K562 (cell line): ENCODE measurements at regions not wholly inside any gene's neighbourhood (a gene's known extent, or its start where the extent isn't known, plus 50 kb on each side); places are given as distances from the start of the nearest gene placed in this dataset.

ENCODE experiments used
- ATAC-seq: fragments of 200-7000 bp; cut with Tn5 transposase; 3 replicates; pipeline ENCODE4 v1.9.1; 2020; ENCODE audit warnings: moderate library complexity
- BruUV-seq: library from RNA; stranded (reverse); fragments of 400-500 nt; replicated peaks from 2 replicates; lab custom pipeline; 2021; lab: Mats Ljungman, UMichigan
- CTCF ChIA-PET: fragments of 300-600 bp; formaldehyde crosslinking; extraction: SDS; loops from one replicate; lab custom pipeline; 2021; ENCODE audit warnings: low intra/inter-chr PET ratio; lab: Yijun Ruan, JAX
- POLR2A ChIA-PET: fragments of 300-600, 350-650 bp; sonication (Branson Sonifier 250); formaldehyde crosslinking; extraction: SDS; loops from one replicate; lab custom pipeline; 2021; ENCODE audit warnings: antibody characterized with exemption, inconsistent platforms; lab: Yijun Ruan, JAX
- DNase-seq, 4 experiments: peaks; one replicate each; pipeline versions ENCODE4 v3.0.0 to v3.0.0-alpha.2; 2011 to 2018; ENCODE audit warnings: low spot score in 3 of 4, mixed read lengths in 3 of 4; ENCODE audit errors: extremely low read depth in 1 of 4
- FAIRE-seq: peaks from 2 replicates; lab custom pipeline; 2011; peaks lifted over from hg19 to GRCh38; lab: Jason Lieb, UNC
- H2AFZ ChIP-seq: 2 replicates; pipeline ENCODE4 v1.6.0; 2011; ENCODE audit warnings: low read depth, low read length, control low read depth, inconsistent platforms
- H3K27ac ChIP-seq: fragments of 200-600 bp; 3 replicates; pipeline ENCODE4 v1.8.0; 2011; ENCODE audit warnings: low read depth, mild to moderate bottlenecking, control low read depth, inconsistent platforms, low read length, moderate library complexity, mixed read lengths; ENCODE audit errors: extremely low read depth
- H3K27me3 ChIP-seq, 2 experiments: fragments of 300-600 bp in 1 of 2; 2 replicates in 1 of 2; 3 replicates in 1 of 2; pipeline versions ENCODE4 v1.6.0 to v1.8.0; 2011; ENCODE audit warnings: inconsistent platforms in 2 of 2, low read length in 2 of 2, mild to moderate bottlenecking in 1 of 2, mixed read lengths in 1 of 2, moderate library complexity in 1 of 2; ENCODE audit not compliant: control insufficient read depth in 2 of 2, insufficient read depth in 2 of 2
- H3K36me3 ChIP-seq: fragments of 300-600 bp; 3 replicates; pipeline ENCODE4 v1.8.0; 2011; ENCODE audit warnings: mild to moderate bottlenecking, low read length, inconsistent platforms; ENCODE audit not compliant: control insufficient read depth, insufficient read depth
- H3K4me1 ChIP-seq, 2 experiments: fragments of 200-600 bp in 1 of 2; replicated peaks in 1 of 2; 2 replicates in 1 of 2; 3 replicates in 1 of 2; pipeline versions ENCODE4 v1.5.1 to v1.8.0; 2011; ENCODE audit warnings: inconsistent platforms in 2 of 2, low read length in 2 of 2, mild to moderate bottlenecking in 1 of 2, mixed read lengths in 1 of 2, moderate library complexity in 1 of 2; ENCODE audit not compliant: control insufficient read depth in 2 of 2, insufficient read depth in 2 of 2
- H3K4me2 ChIP-seq: 2 replicates; pipeline ENCODE4 v1.6.1; 2011; ENCODE audit warnings: low read length, control low read depth, inconsistent platforms, mixed read lengths; ENCODE audit not compliant: insufficient read depth
- H3K4me3 ChIP-seq: fragments of 200-600 bp; sonication (generic), shearing (Covaris generic); 2 replicates; pipeline ENCODE4 v1.5.1; 2016; ENCODE audit warnings: control low read depth, inconsistent platforms
- H3K79me2 ChIP-seq: fragments of 200-600 bp; 3 replicates; pipeline ENCODE4 v1.8.0; 2011; ENCODE audit warnings: low read length, inconsistent platforms; ENCODE audit not compliant: control insufficient read depth, insufficient read depth
- H3K9ac ChIP-seq, 2 experiments: 2 replicates each; pipeline versions ENCODE4 v1.6.0 to v1.6.1; 2011; ENCODE audit warnings: low read depth in 2 of 2, low read length in 2 of 2, control low read depth in 1 of 2, inconsistent platforms in 1 of 2, mild to moderate bottlenecking in 1 of 2, mixed read lengths in 1 of 2; ENCODE audit not compliant: insufficient read depth in 1 of 2
- H3K9me1 ChIP-seq: one replicate; pipeline ENCODE4 v1.6.0; 2011; ENCODE audit warnings: inconsistent platforms, mild to moderate bottlenecking, low read length, moderate library complexity; ENCODE audit not compliant: control insufficient read depth, insufficient read depth
- H3K9me3 ChIP-seq: replicated peaks from 2 replicates; pipeline ENCODE4 v1.5.1; 2011; ENCODE audit warnings: low read depth, low read length, inconsistent platforms; ENCODE audit not compliant: control insufficient read depth, insufficient read depth
- H4K20me1 ChIP-seq: replicated peaks from 2 replicates; pipeline ENCODE4 v1.6.1; 2011; ENCODE audit warnings: low read length, inconsistent platforms, mixed read lengths; ENCODE audit not compliant: control insufficient read depth, insufficient read depth
- CREB1 ChIP-seq, 2 experiments: sonication (generic) in 1 of 2; formaldehyde crosslinking in 1 of 2; IDR thresholded peaks; 2 replicates each; pipeline versions ENCODE4 v1.6.1 to v1.8.0; 2012 to 2022; ENCODE audit warnings: inconsistent platforms in 1 of 2, mild to moderate bottlenecking in 1 of 2, missing genetic modification reagents in 1 of 2, moderate library complexity in 1 of 2
- FOXA3 ChIP-seq, 2 experiments: fragments of 450-650 bp in 1 of 2; sonication (generic) in 1 of 2; formaldehyde crosslinking; IDR thresholded peaks in 1 of 2; conservative IDR thresholded peaks in 1 of 2; 2 replicates each; pipeline versions ENCODE4 v1.4.0 to v1.8.0; 2020 to 2022; ENCODE audit warnings: mild to moderate bottlenecking in 2 of 2, missing genetic modification reagents in 1 of 2
- FOXP1 ChIP-seq: sonication (generic); formaldehyde crosslinking; IDR thresholded peaks from 2 replicates; pipeline ENCODE4 v1.8.0; 2022; ENCODE audit warnings: mild to moderate bottlenecking, missing genetic modification reagents
- KAT8 ChIP-seq: fragments of 450-650 bp; IDR thresholded peaks from 2 replicates; pipeline ENCODE4 v1.6.1; 2016; ENCODE audit warnings: low read depth, mild to moderate bottlenecking
- KDM4B ChIP-seq, 2 experiments: fragments of 450-650 bp in 1 of 2; sonication (generic) in 1 of 2; IDR thresholded peaks; 2 replicates each; pipeline ENCODE4 v1.6.1; 2016 to 2017; ENCODE audit warnings: borderline replicate concordance in 2 of 2, antibody characterized with exemption in 1 of 2, low read depth in 1 of 2, mild to moderate bottlenecking in 1 of 2
- MYC ChIP-seq, 2 experiments: fragments of 250-450 bp in 1 of 2; sonication (Bioruptor Pico) in 1 of 2; IDR thresholded peaks; 2 replicates each; pipeline versions ENCODE4 v1.5.1 to v1.6.1; 2012 to 2021; ENCODE audit warnings: low read depth in 2 of 2, borderline replicate concordance in 1 of 2, improper control_type of control experiment in 1 of 2, low read length in 1 of 2, mild to moderate bottlenecking in 1 of 2, moderate library complexity in 1 of 2
- NFIX ChIP-seq: fragments of 250-450 bp; sonication (Bioruptor Pico); IDR thresholded peaks from 2 replicates; pipeline ENCODE4 v1.4.0; 2020; ENCODE audit warnings: low read depth, mild to moderate bottlenecking, moderate library complexity
- SETDB1 ChIP-seq: IDR thresholded peaks from one replicate; pipeline ENCODE4 v1.6.1; 2012; ENCODE audit warnings: low read length, control low read depth, inconsistent platforms
- ZNF318 ChIP-seq, 2 experiments: fragments of 450-650 bp; IDR thresholded peaks; 2 replicates each; pipeline ENCODE4 v1.6.1; 2016; ENCODE audit warnings: mild to moderate bottlenecking in 2 of 2, borderline replicate concordance in 1 of 2, low read depth in 1 of 2, moderate library complexity in 1 of 2
- ZNF511 ChIP-seq: sonication (generic); formaldehyde crosslinking; IDR thresholded peaks from 2 replicates; pipeline ENCODE4 v1.8.0; 2022; ENCODE audit warnings: mild to moderate bottlenecking, missing genetic modification reagents
- ZNF551 ChIP-seq: fragments of 250-450 bp; sonication (Bioruptor Pico); IDR thresholded peaks from 2 replicates; pipeline ENCODE4 v1.5.0; 2021; ENCODE audit warnings: mild to moderate bottlenecking, moderate library complexity
- ZNF76 ChIP-seq: fragments of 250-450 bp; sonication (Bioruptor Pico); IDR thresholded peaks from 2 replicates; pipeline ENCODE4 v1.4.0; 2020; ENCODE audit warnings: mild to moderate bottlenecking, moderate library complexity, borderline replicate concordance
- WGBS: fragments of 100-300 bp; shearing (Covaris generic); methylation state at CpG from one replicate; pipeline ENCODE4 v1.1.6; 2016; ENCODE audit warnings: low coverage, mixed read lengths; ENCODE audit not compliant: insufficient coverage; ENCODE audit errors: missing lambda C conversion rate; 5-methylcytosine and 5-hydroxymethylcytosine counted together
- in situ Hi-C: fragments of 300-500 bp; cut with MboI; formaldehyde crosslinking; loops from 4 replicates; pipeline ENCODE4 v1.15.0; 2018; ENCODE audit warnings: inconsistent platforms, mixed read lengths
- intact Hi-C: fragments of 100-400 bp; cut with micrococcal nuclease; formaldehyde crosslinking; loops from 2 replicates; pipeline ENCODE4 v1.14.2; 2022

GRCh38 chrX:142576615-142577014, 371.5 kb upstream of the MAGEC2 start:
- H3K4me1 ChIP-seq: no peaks in the 10 kb centered on the region
- FAIRE-seq: no peak
- H3K9me3 ChIP-seq: no peaks in the 10 kb centered on the region
- intact Hi-C loops (no loop called here), in situ Hi-C loops (no loop called here)
- 4% methylated on average over 3 of the region's 3 CpGs for WGBS
- BruUV-seq: no TSS peak
- no peaks in the 10 kb centered on the region for H3K9me1 ChIP-seq
- H4K20me1 ChIP-seq: no peaks in the 10 kb centered on the region
- DNase-seq: no peak
- no peak for ATAC-seq
- no peaks in the 10 kb centered on the region for H3K27me3 ChIP-seq
- POLR2A ChIA-PET: no interaction called here
- H3K4me2 ChIP-seq: no peak overlapping the region
- no peak overlapping the region for H3K9ac ChIP-seq
- H2AFZ ChIP-seq: no peak overlapping the region
- H3K36me3 ChIP-seq: no peaks in the 10 kb centered on the region
- CTCF ChIA-PET: no interaction called here
- no peaks in the 10 kb centered on the region for H3K79me2 ChIP-seq
- no peak overlapping the region for H3K27ac ChIP-seq
- no peak overlapping the region for H3K4me3 ChIP-seq
- TF ChIP-seq ZNF318 (IDR thresholded peaks at IDR 0.05; ENCODE audit: borderline replicate concordance in 1 of 2, low read depth in 1 of 2) (no peak), FOXP1 (CRISPR knock-in tag) (no peak), FOXA3 (CRISPR knock-in tag; conservative IDR thresholded peaks at IDR 0.05 in 1 of 2, IDR thresholded peaks at IDR 0.05 in 1 of 2) (no peak), ZNF76 (CRISPR knock-in tag) (no peak), CREB1 (IDR thresholded peaks at IDR 0.05) (no peak), CREB1 (CRISPR knock-in tag; IDR thresholded peaks at IDR 0.05) (no peak), KAT8 (no peak), ZNF511 (CRISPR knock-in tag) (no peak), KDM4B (IDR thresholded peaks at IDR 0.05; ENCODE audit: borderline replicate concordance in 2 of 2, low read depth in 1 of 2) (no peak), MYC (IDR thresholded peaks at IDR 0.05; ENCODE audit: low read depth, low read length) (no peak), MYC (CRISPR knock-in tag; IDR thresholded peaks at IDR 0.05; ENCODE audit: borderline replicate concordance, low read depth) (no peak), NFIX (no peak), ZNF551 (no peak), SETDB1 (no peak)
